HEK293T (cell line): ENCODE measurements at regions not wholly inside any gene's neighbourhood (a gene's known extent, or its start where the extent isn't known, plus 50 kb on each side); places are given as distances from the start of the nearest gene placed in this dataset.

Source experiments
- FOXK2 ChIP-seq: fragments of 450-650 bp; IDR thresholded peaks from 2 replicates; pipeline ENCODE4 v1.6.1; 2016; ENCODE audit warnings: mild to moderate bottlenecking
- TARDBP ChIP-seq: fragments of 450-650 bp; IDR thresholded peaks from 2 replicates; pipeline ENCODE4 v1.6.1; 2016

- TF ChIP-seq TARDBP (no peak), FOXK2 (no peak)
These were observed 78.2 kb downstream of the NAV1 start for GRCh38 chr1:201617157-201617556.
